Testis (tissue), 2 donors: ENCODE measurements at regions not wholly inside any gene's neighbourhood (a gene's known extent, or its start where the extent isn't known, plus 50 kb on each side); places are given as distances from the start of the nearest gene placed in this dataset.

Experiments
- CTCF ChIP-seq, 3 experiments: fragments of 450-650 bp in 2 of 3; fragments of 200-600 bp in 1 of 3; sonication (generic) in 1 of 3; IDR thresholded peaks; one replicate each; pipeline ENCODE4 v1.5.1; 2016 to 2019; ENCODE audit warnings: antibody characterized with exemption in 3 of 3, mild to moderate bottlenecking in 2 of 3, moderate library complexity in 1 of 3
- POLR2A ChIP-seq: fragments of 450-650 bp; IDR thresholded peaks from one replicate; pipeline ENCODE4 v1.6.1; 2017; ENCODE audit warnings: antibody characterized with exemption, mild to moderate bottlenecking, moderate library complexity

GRCh38 chr18:30591462-30591861, 451.1 kb downstream of the DSC3 start:
- no peak for TF ChIP-seq CTCF (IDR thresholded peaks at IDR 0.05)
- TF ChIP-seq POLR2A: no peak
